Testis (tissue), 2 donors: ENCODE measurements at regions not wholly inside any gene's neighbourhood (a gene's known extent, or its start where the extent isn't known, plus 50 kb on each side); places are given as distances from the start of the nearest gene placed in this dataset.

Experiments used
- DNase-seq: peaks from one replicate; pipeline ENCODE4 v3.0.0-alpha.2; 2019
- H3K27ac ChIP-seq, 2 donors: fragments of 200-600 bp; sonication (generic); one replicate each; pipeline ENCODE4 v1.5.1; 2019
- H3K27me3 ChIP-seq: fragments of 200-600 bp; sonication (generic); one replicate; pipeline ENCODE4 v1.5.1; 2019
- H3K36me3 ChIP-seq: fragments of 200-600 bp; sonication (generic); one replicate; pipeline ENCODE4 v1.5.1; 2017; ENCODE audit warnings: low read depth; ENCODE audit errors: missing control alignments
- H3K4me1 ChIP-seq: fragments of 200-600 bp; sonication (generic); one replicate; pipeline ENCODE4 v1.5.1; 2019
- H3K4me3 ChIP-seq, 2 donors: fragments of 200-600 bp; sonication (generic); one replicate each; pipeline ENCODE4 v1.5.1; 2017 to 2019
- H3K9me3 ChIP-seq: fragments of 200-600 bp; sonication (generic); one replicate; pipeline ENCODE4 v1.5.1; 2017
- CTCF ChIP-seq, 3 experiments: fragments of 450-650 bp in 2 of 3; fragments of 200-600 bp in 1 of 3; sonication (generic) in 1 of 3; IDR thresholded peaks; one replicate each; pipeline ENCODE4 v1.5.1; 2016 to 2019; ENCODE audit warnings: antibody characterized with exemption in 3 of 3, mild to moderate bottlenecking in 2 of 3, moderate library complexity in 1 of 3
- POLR2A ChIP-seq: fragments of 450-650 bp; IDR thresholded peaks from one replicate; pipeline ENCODE4 v1.6.1; 2017; ENCODE audit warnings: antibody characterized with exemption, mild to moderate bottlenecking, moderate library complexity
- WGBS, 2 donors: methylation state at CpG; one replicate each; pipeline ENCODE4 v1.1.5; 2018; 5-methylcytosine and 5-hydroxymethylcytosine counted together
- intact Hi-C: fragments of 100-400 bp; cut with DNase I; formaldehyde crosslinking; loops from one replicate; pipeline ENCODE4 v1.15.1; 2023; ENCODE audit warnings: low total_unique reads

GRCh38 chr16:49068224-49068623 is 213.4 kb downstream of the CBLN1 start:
- intact Hi-C loops = no loop called here
- Histone ChIP-seq H3K4me3 (no peak overlapping the region), H3K27ac (no peak overlapping the region), H3K9me3 (no peaks in the 10 kb centered on the region), H3K27me3 (no peaks in the 10 kb centered on the region), H3K4me1 (no peaks in the 10 kb centered on the region), H3K36me3 (no peaks in the 10 kb centered on the region)
- TF ChIP-seq POLR2A (no peak), CTCF (IDR thresholded peaks at IDR 0.05) (no peak)
- no peak for DNase-seq
- whole genome bisulfite sequencing, 2 donors = 81 to 82% methylated on average over 5 of the region's 5 CpGs

GRCh38 chr16:49067776-49068175 is 213.9 kb downstream of the CBLN1 start:
- no peak overlapping the region for H3K27ac ChIP-seq
- no peaks in the 10 kb centered on the region for H3K4me1 ChIP-seq
- no peaks in the 10 kb centered on the region for H3K36me3 ChIP-seq
- H3K4me3 ChIP-seq = no peak overlapping the region
- no peaks in the 10 kb centered on the region for H3K9me3 ChIP-seq
- TF ChIP-seq POLR2A (no peak), CTCF (IDR thresholded peaks at IDR 0.05) (no peak)
- intact Hi-C loops = no loop called here
- no peak for DNase-seq
- WGBS, 2 donors = 64 to 89% methylated on average over 4 of the region's 4 CpGs
- no peaks in the 10 kb centered on the region for H3K27me3 ChIP-seq

GRCh38 chr16:49061137-49061714 is 220.4 kb downstream of the CBLN1 start:
- no peaks in the 10 kb centered on the region for H3K27me3 ChIP-seq
- 45 to 70% methylated on average over 2 to 3 of the region's 3 CpGs for WGBS, 2 donors
- H3K4me1 ChIP-seq = no peaks in the 10 kb centered on the region
- no peak for DNase-seq
- H3K4me3 ChIP-seq = no peak overlapping the region
- H3K9me3 ChIP-seq = no peaks in the 10 kb centered on the region
- H3K36me3 ChIP-seq = no peaks in the 10 kb centered on the region
- intact Hi-C loops = no loop called here
- H3K27ac ChIP-seq = no peak overlapping the region
- no peak for TF ChIP-seq POLR2A
- no peak for TF ChIP-seq CTCF (IDR thresholded peaks at IDR 0.05)

GRCh38 chr16:49060728-49061127 is 220.9 kb downstream of the CBLN1 start:
- H3K27ac ChIP-seq = no peak overlapping the region
- no peak for DNase-seq
- no peak overlapping the region for H3K4me3 ChIP-seq
- no peaks in the 10 kb centered on the region for H3K9me3 ChIP-seq
- no peaks in the 10 kb centered on the region for H3K27me3 ChIP-seq
- no peaks in the 10 kb centered on the region for H3K36me3 ChIP-seq
- no peak for TF ChIP-seq CTCF (IDR thresholded peaks at IDR 0.05)
- TF ChIP-seq POLR2A = no peak
- WGBS, 2 donors = 22 to 47% methylated on average over 2 of the region's 2 CpGs
- H3K4me1 ChIP-seq = no peaks in the 10 kb centered on the region
- intact Hi-C loops = no loop called here

- no peaks in the 10 kb centered on the region for H3K4me1 ChIP-seq
- TF ChIP-seq CTCF (IDR thresholded peaks at IDR 0.05) = no peak
- no peak for TF ChIP-seq POLR2A
- 89 to 94% methylated on average over 2 of the region's 2 CpGs for WGBS, 2 donors
- no peak overlapping the region for H3K4me3 ChIP-seq
- H3K9me3 ChIP-seq = no peaks in the 10 kb centered on the region
- no peaks in the 10 kb centered on the region for H3K27me3 ChIP-seq
- no peak for DNase-seq
- no peak overlapping the region for H3K27ac ChIP-seq
- intact Hi-C loops = no loop called here
- no peaks in the 10 kb centered on the region for H3K36me3 ChIP-seq
Observed at GRCh38 chr16:49058382-49058781, 223.3 kb downstream of the CBLN1 start.
